ENCODE measurements at regions not wholly inside any gene's neighbourhood (a gene's known extent, or its start where the extent isn't known, plus 50 kb on each side); places are given as distances from the start of the nearest gene placed in this dataset.

GRCh38 chr4:114306946-114307345 lies 291.7 kb upstream of the UGT8 start:
- no peak for TF ChIP-seq POLR2A (IDR thresholded peaks at IDR 0.05; ENCODE audit: low read depth, low read length)
- TF ChIP-seq POLR2AphosphoS5 (IDR thresholded peaks at IDR 0.05; ENCODE audit: low read depth, low read length): no peak
